Transverse colon (tissue), 3 donors: ENCODE measurements at regions not wholly inside any gene's neighbourhood (a gene's known extent, or its start where the extent isn't known, plus 50 kb on each side); places are given as distances from the start of the nearest gene placed in this dataset.

ENCODE experiments used
- CTCF ChIP-seq, 5 experiments: fragments of 200-600 bp in 3 of 5; fragments of 450-650 bp in 2 of 5; sonication (generic) in 3 of 5; IDR thresholded peaks; 1 replicate in 2 of 5; 2 replicates in 3 of 5; pipeline ENCODE4 v1.5.1; 2016 to 2017; ENCODE audit warnings: antibody characterized with exemption in 5 of 5, inconsistent platforms in 3 of 5, mild to moderate bottlenecking in 2 of 5, moderate library complexity in 1 of 5
- EP300 ChIP-seq: sonication (generic); formaldehyde crosslinking; IDR thresholded peaks from one replicate; pipeline ENCODE4 v1.6.1; 2017; ENCODE audit warnings: antibody characterized with exemption, low read depth
- POLR2A ChIP-seq: fragments of 450-650 bp; IDR thresholded peaks from one replicate; pipeline ENCODE4 v1.6.1; 2016; ENCODE audit warnings: antibody characterized with exemption, mild to moderate bottlenecking, moderate library complexity

GRCh38 chr2:150630587-150631235 lies 143.2 kb upstream of the RND3 start:
- TF ChIP-seq CTCF (IDR thresholded peaks at IDR 0.05) (no peak), POLR2A (no peak), EP300 (no peak)
